Stimulated activated CD8-positive, alpha-beta memory T cell treated with anti-CD3 and anti-CD28 coated beads, Interleukin-15, amount 100 ng/mL, for 48 hours (primary cell): ENCODE measurements at regions not wholly inside any gene's neighbourhood (a gene's known extent, or its start where the extent isn't known, plus 50 kb on each side); places are given as distances from the start of the nearest gene placed in this dataset.

Experiments
- DNase-seq, 2 donors: peaks; one replicate each; pipeline ENCODE4 v3.0.0-alpha.2; 2020; ENCODE audit warnings: low read depth in 2 of 2

- no peak for DNase-seq
Observed at GRCh38 chr6:163814494-163815364, 400.2 kb downstream of the QKI start.

GRCh38 chr6:163813979-163814493 lies 399.5 kb downstream of the QKI start:
- DNase-seq: no peak

- DNase-seq: no peak
Observed at GRCh38 chr6:163811317-163811716, 396.8 kb downstream of the QKI start.

GRCh38 chr6:163809364-163809763 lies 394.8 kb downstream of the QKI start:
- no peak for DNase-seq

GRCh38 chr6:163808871-163809270 lies 394.4 kb downstream of the QKI start:
- no peak for DNase-seq

GRCh38 chr6:163808231-163808630 lies 393.7 kb downstream of the QKI start:
- no peak for DNase-seq

GRCh38 chr6:163806755-163807499 lies 392.4 kb downstream of the QKI start:
- DNase-seq: no peak

- no peak for DNase-seq
Observed at GRCh38 chr6:163804991-163805390, 390.5 kb downstream of the QKI start.

- no peak for DNase-seq
Observed at GRCh38 chr6:163802267-163802666, 387.7 kb downstream of the QKI start.

GRCh38 chr6:163797296-163797845 lies 382.9 kb downstream of the QKI start:
- DNase-seq: no peak

GRCh38 chr6:163793011-163793983 lies 378.8 kb downstream of the QKI start:
- no peak for DNase-seq

GRCh38 chr6:163790266-163790840 lies 375.8 kb downstream of the QKI start:
- no peak for DNase-seq

- no peak for DNase-seq
Observed at GRCh38 chr6:163789199-163789810, 374.8 kb downstream of the QKI start.

GRCh38 chr6:163786995-163787671 lies 372.6 kb downstream of the QKI start:
- no peak for DNase-seq

- no peak for DNase-seq
Observed at GRCh38 chr6:163782436-163783003, 368.0 kb downstream of the QKI start.

GRCh38 chr6:163780994-163781393 lies 366.5 kb downstream of the QKI start:
- DNase-seq: no peak

- no peak for DNase-seq
Observed at GRCh38 chr6:163779727-163780284, 365.3 kb downstream of the QKI start.

GRCh38 chr6:163777716-163778115 lies 363.2 kb downstream of the QKI start:
- DNase-seq: no peak
